Neuron (in vitro differentiated cells): ENCODE measurements at regions not wholly inside any gene's neighbourhood (a gene's known extent, or its start where the extent isn't known, plus 50 kb on each side); places are given as distances from the start of the nearest gene placed in this dataset.

Source experiments
- H2AFZ ChIP-seq: one replicate; pipeline ENCODE4 v1.6.1; 2013; ENCODE audit warnings: low read depth, mild to moderate bottlenecking, inconsistent platforms, low read length, moderate library complexity
- H3K27me3 ChIP-seq: one replicate; pipeline ENCODE4 v1.6.1; 2013; ENCODE audit warnings: low read length; ENCODE audit not compliant: insufficient read depth
- H3K36me3 ChIP-seq: one replicate; pipeline ENCODE4 v1.6.1; 2013; ENCODE audit warnings: low read length; ENCODE audit not compliant: insufficient read depth
- H3K4me1 ChIP-seq: one replicate; pipeline ENCODE4 v1.6.1; 2013; ENCODE audit warnings: low read length; ENCODE audit not compliant: insufficient read depth
- H3K4me3 ChIP-seq: 2 replicates; pipeline ENCODE4 v1.5.1; 2013; ENCODE audit warnings: mild to moderate bottlenecking, low read length, moderate library complexity
- H3K9me3 ChIP-seq: one replicate; pipeline ENCODE4 v1.6.1; 2013; ENCODE audit warnings: low read length

GRCh38 chr9:19554529-19554928 lies 145.7 kb downstream of the ACER2 start:
- Histone ChIP-seq H3K27me3 (no peaks in the 10 kb centered on the region), H3K4me3 (no peak overlapping the region), H3K9me3 (no peaks in the 10 kb centered on the region), H2AFZ (no peak overlapping the region), H3K4me1 (no peaks in the 10 kb centered on the region), H3K36me3 (no peaks in the 10 kb centered on the region)

- Histone ChIP-seq H3K4me1 (no peaks in the 10 kb centered on the region), H3K4me3 (no peak overlapping the region), H3K27me3 (no peaks in the 10 kb centered on the region), H3K36me3 (no peaks in the 10 kb centered on the region), H2AFZ (no peak overlapping the region), H3K9me3 (no peaks in the 10 kb centered on the region)
Observed at GRCh38 chr9:19553441-19553840, 144.6 kb downstream of the ACER2 start.

- Histone ChIP-seq H3K27me3 (no peaks in the 10 kb centered on the region), H3K4me1 (no peaks in the 10 kb centered on the region), H3K4me3 (no peak overlapping the region), H3K9me3 (no peaks in the 10 kb centered on the region), H2AFZ (no peak overlapping the region), H3K36me3 (no peaks in the 10 kb centered on the region)
Observed at GRCh38 chr9:19552282-19553105, 143.7 kb downstream of the ACER2 start.

GRCh38 chr9:19551124-19551929 lies 142.5 kb downstream of the ACER2 start:
- no peaks in the 10 kb centered on the region for H3K36me3 ChIP-seq
- H3K9me3 ChIP-seq = no peaks in the 10 kb centered on the region
- no peaks in the 10 kb centered on the region for H3K4me1 ChIP-seq
- H3K27me3 ChIP-seq = no peaks in the 10 kb centered on the region
- H3K4me3 ChIP-seq = no peak overlapping the region
- H2AFZ ChIP-seq = no peak overlapping the region

GRCh38 chr9:19550009-19550408 lies 141.2 kb downstream of the ACER2 start:
- H3K4me3 ChIP-seq = no peak overlapping the region
- no peaks in the 10 kb centered on the region for H3K4me1 ChIP-seq
- H2AFZ ChIP-seq = no peak overlapping the region
- H3K36me3 ChIP-seq = no peaks in the 10 kb centered on the region
- H3K27me3 ChIP-seq = no peaks in the 10 kb centered on the region
- H3K9me3 ChIP-seq = no peaks in the 10 kb centered on the region

- Histone ChIP-seq H2AFZ (no peak overlapping the region), H3K4me3 (no peak overlapping the region), H3K9me3 (no peaks in the 10 kb centered on the region), H3K27me3 (no peaks in the 10 kb centered on the region), H3K36me3 (no peaks in the 10 kb centered on the region), H3K4me1 (no peaks in the 10 kb centered on the region)
Observed at GRCh38 chr9:19533373-19533772, 124.6 kb downstream of the ACER2 start.

GRCh38 chr9:19527663-19528062 lies 118.9 kb downstream of the ACER2 start:
- no peaks in the 10 kb centered on the region for H3K4me1 ChIP-seq
- no peak overlapping the region for H3K4me3 ChIP-seq
- H2AFZ ChIP-seq = no peak overlapping the region
- no peaks in the 10 kb centered on the region for H3K36me3 ChIP-seq
- H3K27me3 ChIP-seq = no peaks in the 10 kb centered on the region
- H3K9me3 ChIP-seq = no peaks in the 10 kb centered on the region

- H2AFZ ChIP-seq = no peak overlapping the region
- H3K27me3 ChIP-seq = no peaks in the 10 kb centered on the region
- H3K4me1 ChIP-seq = no peaks in the 10 kb centered on the region
- no peaks in the 10 kb centered on the region for H3K36me3 ChIP-seq
- H3K4me3 ChIP-seq = no peak overlapping the region
- no peaks in the 10 kb centered on the region for H3K9me3 ChIP-seq
Observed at GRCh38 chr9:19522558-19522957, 113.7 kb downstream of the ACER2 start.

GRCh38 chr9:19521205-19521604 lies 112.4 kb downstream of the ACER2 start:
- Histone ChIP-seq H3K4me1 (no peaks in the 10 kb centered on the region), H3K4me3 (no peak overlapping the region), H2AFZ (no peak overlapping the region), H3K9me3 (no peaks in the 10 kb centered on the region), H3K36me3 (no peaks in the 10 kb centered on the region), H3K27me3 (no peaks in the 10 kb centered on the region)

GRCh38 chr9:19517202-19517942 lies 108.6 kb downstream of the ACER2 start:
- Histone ChIP-seq H3K9me3 (no peaks in the 10 kb centered on the region), H3K27me3 (no peaks in the 10 kb centered on the region), H3K4me3 (no peak overlapping the region), H3K36me3 (no peaks in the 10 kb centered on the region), H3K4me1 (no peaks in the 10 kb centered on the region), H2AFZ (no peak overlapping the region)

- Histone ChIP-seq H2AFZ (no peak overlapping the region), H3K27me3 (no peaks in the 10 kb centered on the region), H3K4me1 (no peaks in the 10 kb centered on the region), H3K9me3 (no peaks in the 10 kb centered on the region), H3K36me3 (no peaks in the 10 kb centered on the region), H3K4me3 (no peak overlapping the region)
Observed at GRCh38 chr9:19516348-19516747, 107.5 kb downstream of the ACER2 start.

- Histone ChIP-seq H3K4me1 (no peaks in the 10 kb centered on the region), H3K27me3 (no peaks in the 10 kb centered on the region), H3K9me3 (no peaks in the 10 kb centered on the region), H2AFZ (peak overlapping the region; percentile 32), H3K4me3 (no peak overlapping the region), H3K36me3 (no peaks in the 10 kb centered on the region)
Observed at GRCh38 chr9:19513671-19514275, 105.0 kb downstream of the ACER2 start.
